GM12891 (cell line): ENCODE measurements at regions not wholly inside any gene's neighbourhood (a gene's known extent, or its start where the extent isn't known, plus 50 kb on each side); places are given as distances from the start of the nearest gene placed in this dataset.

Experiments
- POLR2A ChIP-seq: IDR thresholded peaks from 2 replicates; pipeline ENCODE4 v1.6.1; 2011; ENCODE audit warnings: low read depth, low read length, control low read depth
- POLR2AphosphoS5 ChIP-seq: IDR thresholded peaks from 2 replicates; pipeline ENCODE4 v1.6.1; 2011; ENCODE audit warnings: low read depth, low read length, control low read depth
- POU2F2 ChIP-seq: IDR thresholded peaks from 2 replicates; pipeline ENCODE4 v1.6.1; 2011; ENCODE audit warnings: low read depth, mild to moderate bottlenecking, control low read depth, low read length, moderate library complexity
- TAF1 ChIP-seq: IDR thresholded peaks from 2 replicates; pipeline ENCODE4 v1.6.1; 2011; ENCODE audit warnings: low read depth, low read length, control low read depth

DNA sequence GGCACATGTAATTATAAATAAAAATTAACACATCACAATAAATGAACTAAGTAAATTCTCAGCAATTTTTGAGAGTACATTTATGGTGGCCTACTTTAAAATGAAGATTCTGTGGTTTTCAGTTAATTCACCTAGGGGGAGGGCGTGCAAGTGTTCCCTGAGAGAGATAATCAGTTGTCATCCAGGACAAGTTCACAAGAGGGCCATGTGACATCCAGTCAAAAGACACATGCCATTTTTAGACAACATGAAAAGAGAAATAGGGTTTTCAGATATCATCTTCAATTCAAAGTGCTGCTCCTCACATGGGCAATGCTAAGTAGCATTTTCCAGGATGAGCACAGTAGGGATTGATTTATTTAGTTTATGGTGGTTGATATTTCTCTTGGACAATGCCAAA lies 393.7 kb downstream of the STK39 start:
- TF ChIP-seq POLR2A (no peak), TAF1 (no peak), POLR2AphosphoS5 (no peak), POU2F2 (no peak)
